ENCODE measurements at regions not wholly inside any gene's neighbourhood (a gene's known extent, or its start where the extent isn't known, plus 50 kb on each side); places are given as distances from the start of the nearest gene placed in this dataset.

GRCh38 chr4:148808416-148808815 is 366.2 kb upstream of the NR3C2 start:
- TF ChIP-seq POLR2AphosphoS5 (IDR thresholded peaks at IDR 0.05; ENCODE audit: low read depth, low read length): no peak
- TF ChIP-seq TAF1 (IDR thresholded peaks at IDR 0.05; ENCODE audit: borderline replicate concordance, low read depth, low read length): no peak
- TF ChIP-seq POLR2A (IDR thresholded peaks at IDR 0.05; ENCODE audit: low read depth, low read length): no peak
